ENCODE measurements at regions not wholly inside any gene's neighbourhood (a gene's known extent, or its start where the extent isn't known, plus 50 kb on each side); places are given as distances from the start of the nearest gene placed in this dataset.
A peak's percentile ranks its signal among the peaks of the same experiment; 100 is the strongest.
"Not testable (repeated sequence)": the region's sequence is repeated elsewhere in the genome, so short reads cannot be mapped to it uniquely, and the experiment has no call there.

DNA sequence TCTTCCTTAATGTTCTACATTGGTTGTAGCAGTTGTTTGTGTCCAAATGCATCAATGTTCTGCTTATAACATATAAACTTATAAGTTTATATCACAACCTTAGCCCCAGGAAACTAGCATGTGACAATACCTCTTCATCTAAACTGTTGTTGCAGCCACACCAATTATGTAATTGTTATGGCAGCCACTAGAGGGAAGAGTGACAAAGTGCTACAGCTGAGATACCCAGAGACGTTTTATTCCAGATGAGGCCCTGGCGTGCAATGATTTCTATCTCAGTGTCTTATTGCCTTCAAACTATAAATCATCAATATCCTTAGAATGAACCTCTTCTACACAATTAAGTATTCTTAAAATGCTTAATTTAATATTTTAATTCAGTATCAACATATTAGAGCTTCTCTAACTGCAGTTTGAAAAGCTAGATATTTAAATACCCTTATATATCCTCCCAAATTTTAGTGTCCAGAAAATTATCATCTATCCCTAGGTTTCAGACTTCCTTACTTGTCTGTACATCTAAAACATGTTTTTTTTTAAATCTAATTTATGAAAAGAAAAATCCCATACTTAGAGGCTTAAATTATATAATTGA, 171.6 kb downstream of the PCDH10 start:
- H3K36me3 Mint-ChIP-seq: no peaks in the 10 kb centered on the region
- DNase-seq (no peak), ATAC-seq (ENCODE audit: low read depth in 2 of 2) (no peak)
- H3K27me3 Mint-ChIP-seq: no peaks in the 10 kb centered on the region
- no peaks in the 10 kb centered on the region for H3K4me1 Mint-ChIP-seq
- H3K9me3 Mint-ChIP-seq: peaks cover 0 to 4% (median 0%) of the 10 kb centered on the region in 7 donors
- H3K27ac Mint-ChIP-seq: no peak overlapping the region
- H3K4me3 Mint-ChIP-seq: no peak overlapping the region

DNA sequence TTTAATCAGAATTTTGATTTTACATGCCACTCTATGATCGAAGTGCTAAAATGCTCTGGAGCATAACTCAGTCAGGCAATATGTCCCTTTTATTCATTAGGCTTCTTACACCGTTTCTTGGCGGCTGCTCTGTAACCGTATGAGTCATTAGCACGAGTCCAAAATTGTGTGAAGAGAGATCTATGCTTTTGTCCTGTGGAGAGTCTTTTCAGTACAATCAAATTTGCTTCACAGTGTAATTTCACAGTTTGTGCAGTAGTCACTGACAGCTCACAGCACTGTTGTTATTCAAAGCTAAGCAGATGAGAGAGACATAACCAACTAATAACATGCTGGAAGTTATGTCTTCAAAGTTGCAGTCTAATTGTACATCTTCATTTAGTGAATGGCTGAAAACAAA, 167.8 kb downstream of the PCDH10 start:
- no peaks in the 10 kb centered on the region for H3K27me3 Mint-ChIP-seq
- ATAC-seq (ENCODE audit: low read depth in 2 of 2) (no peak), DNase-seq (no peak)
- no peaks in the 10 kb centered on the region for H3K4me1 Mint-ChIP-seq
- H3K36me3 Mint-ChIP-seq: no peaks in the 10 kb centered on the region
- H3K9me3 Mint-ChIP-seq: peaks cover 0 to 2% (median 0%) of the 10 kb centered on the region in 7 donors
- no peak overlapping the region for H3K4me3 Mint-ChIP-seq
- no peak overlapping the region for H3K27ac Mint-ChIP-seq

- H3K4me1 Mint-ChIP-seq: no peaks in the 10 kb centered on the region
- no peaks in the 10 kb centered on the region for H3K27me3 Mint-ChIP-seq
- H3K9me3 Mint-ChIP-seq: peaks cover 0 to 5% (median 0%) of the 10 kb centered on the region in 7 donors
- ATAC-seq (ENCODE audit: low read depth in 2 of 2) (no peak), DNase-seq (no peak)
- H3K4me3 Mint-ChIP-seq: no peak overlapping the region
- no peaks in the 10 kb centered on the region for H3K36me3 Mint-ChIP-seq
- H3K27ac Mint-ChIP-seq: no peak overlapping the region
Measured at GRCh38 chr4:133314991-133315390, 165.9 kb downstream of the PCDH10 start.

GRCh38 chr4:133287396-133287795, 138.3 kb downstream of the PCDH10 start:
- Mint-ChIP-seq H3K9me3 (no peaks in the 10 kb centered on the region), H3K4me3 (no peak overlapping the region), H3K27me3 (no peaks in the 10 kb centered on the region), H3K36me3 (no peaks in the 10 kb centered on the region), H3K4me1 (no peaks in the 10 kb centered on the region), H3K27ac (no peak overlapping the region)
- ATAC-seq (ENCODE audit: low read depth in 2 of 2) (no peak), DNase-seq (no peak)

- Mint-ChIP-seq H3K27ac (no peak overlapping the region), H3K27me3 (no peaks in the 10 kb centered on the region), H3K4me1 (no peaks in the 10 kb centered on the region), H3K9me3 (peaks cover 0 to 8% (median 2%) of the 10 kb centered on the region in 7 donors), H3K4me3 (no peak overlapping the region), H3K36me3 (no peaks in the 10 kb centered on the region)
- DNase-seq (no peak), ATAC-seq (ENCODE audit: low read depth in 2 of 2) (no peak)
Measured at GRCh38 chr4:133278591-133278990, 129.5 kb downstream of the PCDH10 start.

DNA sequence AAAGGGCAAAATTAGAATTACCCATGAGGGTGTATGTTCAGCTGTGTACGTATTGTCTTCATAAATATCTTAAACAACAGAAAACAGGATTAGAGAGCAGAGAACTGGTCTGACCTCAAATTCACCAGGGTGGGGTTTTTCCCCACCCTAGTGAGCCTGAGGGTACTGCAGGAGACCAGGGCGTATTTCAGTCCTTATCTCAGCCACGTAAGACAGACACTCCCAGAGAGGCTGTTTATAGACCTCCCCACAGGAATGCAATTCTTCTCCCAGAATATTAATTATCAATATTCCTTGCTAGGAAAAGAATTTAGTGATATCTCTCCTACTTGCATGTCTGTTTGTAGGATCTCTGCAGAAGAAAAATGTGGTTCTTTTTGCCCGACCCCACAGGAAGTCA, 128.8 kb downstream of the PCDH10 start:
- not testable (repeated sequence) for H3K4me1 Mint-ChIP-seq; H3K36me3 Mint-ChIP-seq; ATAC-seq (ENCODE audit: low read depth in 2 of 2); H3K27me3 Mint-ChIP-seq; DNase-seq; H3K27ac Mint-ChIP-seq; H3K4me3 Mint-ChIP-seq; H3K9me3 Mint-ChIP-seq

- Mint-ChIP-seq H3K27me3 (no peaks in the 10 kb centered on the region), H3K27ac (no peak overlapping the region), H3K4me3 (no peak overlapping the region), H3K36me3 (no peaks in the 10 kb centered on the region), H3K9me3 (peaks cover 0 to 8% (median 2%) of the 10 kb centered on the region in 7 donors), H3K4me1 (no peaks in the 10 kb centered on the region)
- DNase-seq (no peak), ATAC-seq (ENCODE audit: low read depth in 2 of 2) (no peak)
Measured at GRCh38 chr4:133275246-133275645, 126.2 kb downstream of the PCDH10 start.

GRCh38 chr4:133273401-133273800, 124.3 kb downstream of the PCDH10 start:
- ATAC-seq (ENCODE audit: low read depth in 2 of 2) (no peak), DNase-seq (no peak)
- H3K36me3 Mint-ChIP-seq: no peaks in the 10 kb centered on the region
- H3K27ac Mint-ChIP-seq: no peak overlapping the region
- no peak overlapping the region for H3K4me3 Mint-ChIP-seq
- no peaks in the 10 kb centered on the region for H3K4me1 Mint-ChIP-seq
- H3K9me3 Mint-ChIP-seq: peaks cover 0 to 8% (median 2%) of the 10 kb centered on the region in 7 donors
- no peaks in the 10 kb centered on the region for H3K27me3 Mint-ChIP-seq

DNA sequence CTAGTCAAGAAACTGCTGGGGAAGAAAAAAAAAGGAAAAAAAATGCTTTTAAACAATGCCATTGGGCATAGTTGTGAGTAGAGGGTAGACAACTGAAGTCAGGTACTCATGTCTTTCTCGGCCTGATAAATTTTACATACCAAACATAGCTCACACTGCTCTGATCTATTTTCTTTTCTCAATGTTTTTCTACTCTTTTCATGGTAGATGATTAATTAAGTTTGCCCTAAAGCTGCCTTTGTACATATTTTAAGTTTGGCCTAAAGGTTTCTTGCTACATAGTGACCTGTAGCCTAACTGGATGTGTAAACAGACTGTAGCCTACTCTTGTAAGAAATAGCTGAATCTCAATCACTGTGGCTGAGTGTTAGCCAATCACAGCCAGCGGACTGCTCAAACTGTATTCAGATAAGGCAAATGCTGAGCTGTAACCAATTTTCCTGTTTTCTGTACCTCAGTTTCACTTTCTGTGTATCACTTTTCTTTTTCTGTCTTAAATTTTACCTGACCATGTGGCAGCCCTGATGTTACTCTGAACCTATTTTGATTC, 121.0 kb downstream of the PCDH10 start:
- no peaks in the 10 kb centered on the region for H3K36me3 Mint-ChIP-seq

DNA sequence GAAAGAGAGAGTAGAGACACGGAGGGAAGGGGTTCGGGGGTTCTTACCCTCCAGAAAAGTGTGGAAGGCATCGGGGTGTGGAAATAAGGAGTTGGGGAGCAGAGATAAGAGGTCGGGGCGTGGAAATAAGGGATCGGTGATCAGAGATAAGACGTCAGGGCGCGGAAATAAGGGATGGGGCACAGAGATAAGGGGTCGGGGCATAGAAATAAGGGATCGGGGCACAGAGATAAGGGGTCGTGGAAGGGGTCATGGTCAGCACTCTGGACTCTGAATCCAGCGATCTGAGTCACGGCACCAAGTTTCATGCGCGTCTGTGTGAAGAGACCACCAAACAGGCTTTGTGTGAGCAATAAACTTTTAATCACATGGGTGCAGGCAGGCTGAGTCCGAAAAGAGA, 119.1 kb downstream of the PCDH10 start:
- Mint-ChIP-seq H3K27me3 (no peaks in the 10 kb centered on the region), H3K27ac (no peak overlapping the region), H3K9me3 (peaks cover 0 to 1% (median 0%) of the 10 kb centered on the region in 7 donors), H3K4me3 (no peak overlapping the region), H3K36me3 (no peaks in the 10 kb centered on the region), H3K4me1 (no peaks in the 10 kb centered on the region)
- no peak for DNase-seq
- no peak for ATAC-seq (ENCODE audit: low read depth in 2 of 2)

More for the DNA sequence above, 121.0 kb downstream of the PCDH10 start:
- no peak overlapping the region for H3K4me3 Mint-ChIP-seq
- H3K4me1 Mint-ChIP-seq: no peaks in the 10 kb centered on the region
- peak overlapping the region in 1 of 6 donors; percentile 35 for H3K27ac Mint-ChIP-seq
- DNase-seq (no peak), ATAC-seq (ENCODE audit: low read depth in 2 of 2) (no peak)
- H3K9me3 Mint-ChIP-seq: peaks cover 0 to under 1% (median 0%) of the 10 kb centered on the region in 7 donors
- H3K27me3 Mint-ChIP-seq: no peaks in the 10 kb centered on the region

- not testable (repeated sequence) for H3K27me3 Mint-ChIP-seq; H3K4me3 Mint-ChIP-seq; ATAC-seq (ENCODE audit: low read depth in 2 of 2); H3K36me3 Mint-ChIP-seq; DNase-seq; H3K27ac Mint-ChIP-seq; H3K4me1 Mint-ChIP-seq; H3K9me3 Mint-ChIP-seq
Measured at GRCh38 chr4:133267506-133267905, 118.4 kb downstream of the PCDH10 start.

DNA sequence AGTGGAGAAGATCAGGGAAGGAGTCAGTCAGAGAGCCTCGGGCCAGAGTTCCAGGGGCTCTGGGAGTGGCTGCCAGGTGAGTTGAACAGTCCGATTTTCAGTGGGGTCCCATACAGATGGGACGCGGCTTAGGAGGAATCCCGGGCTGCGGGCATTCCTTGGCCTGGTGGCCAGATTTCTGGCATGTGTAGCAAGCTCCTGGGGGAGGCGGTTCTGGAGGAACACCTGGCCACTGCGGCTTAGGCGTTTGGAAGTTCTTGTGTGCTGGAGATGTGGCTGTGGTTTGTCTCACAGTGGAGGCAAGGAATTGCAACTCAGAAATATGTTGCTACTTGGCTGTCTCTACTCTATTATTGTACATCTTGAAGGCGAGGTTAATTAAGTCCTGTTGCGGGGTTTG, 117.9 kb downstream of the PCDH10 start:
- ATAC-seq (ENCODE audit: low read depth in 2 of 2); H3K36me3 Mint-ChIP-seq; DNase-seq; H3K4me3 Mint-ChIP-seq; H3K27me3 Mint-ChIP-seq; H3K9me3 Mint-ChIP-seq; H3K4me1 Mint-ChIP-seq; H3K27ac Mint-ChIP-seq: not testable (repeated sequence)

DNA sequence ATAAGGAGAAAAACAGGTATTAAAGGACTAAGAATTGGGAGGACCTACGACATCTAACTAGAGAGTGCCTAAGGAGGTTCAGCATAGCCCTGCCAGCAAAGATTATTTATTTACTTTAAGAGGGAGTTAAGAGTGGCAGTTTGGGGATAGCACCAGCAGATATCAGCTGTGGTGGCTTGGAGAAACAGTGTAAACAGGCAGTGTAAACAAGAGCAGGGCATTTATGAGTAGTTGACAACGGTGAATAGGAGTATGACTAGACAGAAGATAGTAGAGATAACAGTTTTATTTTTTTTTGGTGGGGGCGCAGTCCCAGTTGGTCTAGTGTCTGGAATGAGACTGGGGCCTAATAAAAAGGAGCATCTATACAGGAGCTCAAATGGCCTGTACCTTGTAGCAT, 115.2 kb downstream of the PCDH10 start:
- H3K36me3 Mint-ChIP-seq; H3K27me3 Mint-ChIP-seq; H3K27ac Mint-ChIP-seq; DNase-seq; H3K4me3 Mint-ChIP-seq; ATAC-seq (ENCODE audit: low read depth in 2 of 2); H3K9me3 Mint-ChIP-seq; H3K4me1 Mint-ChIP-seq: not testable (repeated sequence)

- H3K36me3 Mint-ChIP-seq: no peaks in the 10 kb centered on the region
- ATAC-seq (ENCODE audit: low read depth in 2 of 2) (no peak), DNase-seq (no peak)
- peaks cover 0 to 1% (median 0%) of the 10 kb centered on the region in 7 donors for H3K9me3 Mint-ChIP-seq
- no peaks in the 10 kb centered on the region for H3K4me1 Mint-ChIP-seq
- H3K4me3 Mint-ChIP-seq: no peak overlapping the region
- H3K27ac Mint-ChIP-seq: no peak overlapping the region
- no peaks in the 10 kb centered on the region for H3K27me3 Mint-ChIP-seq
Measured at GRCh38 chr4:133263104-133263503, 114.0 kb downstream of the PCDH10 start.

DNA sequence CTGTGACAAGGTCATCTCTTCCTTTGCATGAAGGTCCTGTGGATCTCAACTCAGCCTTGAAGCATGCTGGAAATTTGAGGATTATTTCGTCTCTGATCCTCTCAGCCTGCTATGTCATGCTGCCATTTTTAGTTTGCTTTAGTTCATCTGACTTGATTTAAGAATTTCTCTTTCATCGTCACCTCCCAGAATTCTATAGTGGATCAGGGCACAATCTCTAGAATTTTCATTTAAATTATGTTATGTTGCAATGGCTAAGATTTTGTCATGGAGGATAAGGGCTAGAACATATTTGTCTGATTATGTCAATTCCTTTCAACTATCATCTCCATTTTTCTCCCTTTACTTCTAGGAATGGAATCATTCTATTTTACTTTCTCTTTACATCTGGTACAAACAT, 98.8 kb downstream of the PCDH10 start:
- Mint-ChIP-seq H3K4me3 (no peak overlapping the region), H3K27ac (no peak overlapping the region)
- no peak for ATAC-seq (ENCODE audit: low read depth in 2 of 2)

More for the DNA sequence above, 98.8 kb downstream of the PCDH10 start:
- Mint-ChIP-seq H3K9me3 (no peaks in the 10 kb centered on the region), H3K36me3 (no peaks in the 10 kb centered on the region), H3K4me1 (no peaks in the 10 kb centered on the region), H3K27me3 (no peaks in the 10 kb centered on the region)
- DNase-seq: no peak
